ENCODE measurements at regions not wholly inside any gene's neighbourhood (a gene's known extent, or its start where the extent isn't known, plus 50 kb on each side); places are given as distances from the start of the nearest gene placed in this dataset.
"Not testable (repeated sequence)": the region's sequence is repeated elsewhere in the genome, so short reads cannot be mapped to it uniquely, and the experiment has no call there.

GRCh38 chr11:82076126-82076525 is 657.5 kb downstream of the FAM181B start:
- no peak for DNase-seq

GRCh38 chr11:82059505-82059904 is 674.2 kb downstream of the FAM181B start:
- no peak for DNase-seq

- no peak for DNase-seq
These were observed 677.2 kb downstream of the FAM181B start for GRCh38 chr11:82056450-82056849.

DNA sequence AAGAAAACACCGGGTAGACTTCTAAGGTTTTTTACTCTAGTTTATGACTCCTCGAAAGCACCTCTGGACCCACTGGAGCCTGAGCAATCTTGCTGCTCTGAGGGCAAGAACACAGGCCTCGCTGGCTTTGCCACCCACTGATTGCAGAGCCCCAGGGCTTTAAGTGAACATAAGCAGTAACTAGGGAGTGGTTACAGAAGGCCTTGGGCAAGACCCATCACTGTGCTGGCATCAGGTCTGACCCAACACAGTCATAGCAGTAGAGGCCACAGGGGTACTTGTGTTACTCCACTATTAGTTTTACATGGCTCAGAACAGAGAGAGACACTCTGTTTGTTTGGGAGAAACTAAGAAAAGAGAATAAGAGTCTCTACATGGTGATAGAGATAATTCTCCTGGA is 684.5 kb downstream of the FAM181B start:
- no peak for DNase-seq

DNA sequence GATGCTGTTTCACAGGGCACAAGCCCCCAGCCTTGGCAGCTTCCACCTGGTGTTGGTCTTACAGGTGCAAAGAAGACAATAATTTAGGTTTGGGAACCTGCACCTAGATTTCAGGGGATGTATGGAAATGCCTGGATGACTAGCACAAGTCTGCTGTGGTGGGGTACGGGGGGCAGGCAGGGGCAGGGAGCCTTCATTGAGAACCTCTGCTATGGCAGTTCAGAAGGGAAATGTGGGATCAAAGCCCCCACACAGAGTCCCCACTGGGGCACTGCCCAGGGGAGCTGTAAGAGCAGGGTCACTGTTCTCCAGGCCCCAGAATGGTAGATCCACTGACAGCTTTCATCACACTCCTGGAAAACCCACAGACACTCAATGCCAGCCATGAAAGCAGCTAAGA is 686.5 kb downstream of the FAM181B start:
- DNase-seq: no peak

GRCh38 chr11:82046778-82047177 is 686.9 kb downstream of the FAM181B start:
- DNase-seq: no peak

GRCh38 chr11:82045748-82046457 is 687.8 kb downstream of the FAM181B start:
- no peak for DNase-seq

GRCh38 chr11:82043316-82043715 is 690.3 kb downstream of the FAM181B start:
- no peak for DNase-seq

- no peak for DNase-seq
These were observed 691.9 kb downstream of the FAM181B start for GRCh38 chr11:82041764-82042163.

- no peak for DNase-seq
These were observed 695.5 kb downstream of the FAM181B start for GRCh38 chr11:82038154-82038553.

GRCh38 chr11:82034527-82034926 is 699.1 kb downstream of the FAM181B start:
- DNase-seq: no peak

- not testable (repeated sequence) for DNase-seq
These were observed 706.3 kb downstream of the FAM181B start for GRCh38 chr11:82027335-82027734.

GRCh38 chr11:82024760-82025159 is 708.9 kb downstream of the FAM181B start:
- no peak for DNase-seq

- DNase-seq: no peak
These were observed 721.4 kb downstream of the FAM181B start for GRCh38 chr11:82012276-82012675.

DNA sequence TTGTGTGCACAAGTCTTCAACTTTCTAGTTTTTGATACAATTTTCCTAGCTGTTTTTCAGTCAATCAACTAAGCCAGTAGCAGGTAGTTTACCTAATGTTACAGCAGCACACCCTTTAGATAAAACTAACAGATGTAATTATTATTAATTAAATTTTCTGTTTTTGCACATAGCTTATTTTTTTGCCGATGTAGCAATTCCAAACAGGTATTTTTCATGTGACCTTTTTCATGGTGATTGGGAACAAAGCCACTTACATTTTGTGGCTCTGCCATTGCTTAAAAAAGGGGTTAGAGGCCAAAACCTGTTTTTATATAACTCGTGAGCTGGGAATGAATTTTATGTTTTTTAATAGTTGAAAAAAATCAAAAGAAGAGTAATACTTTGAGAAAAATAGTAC is 724.5 kb downstream of the FAM181B start:
- no peak for DNase-seq

- DNase-seq: no peak
These were observed 726.1 kb downstream of the FAM181B start for GRCh38 chr11:82007521-82007920.

DNA sequence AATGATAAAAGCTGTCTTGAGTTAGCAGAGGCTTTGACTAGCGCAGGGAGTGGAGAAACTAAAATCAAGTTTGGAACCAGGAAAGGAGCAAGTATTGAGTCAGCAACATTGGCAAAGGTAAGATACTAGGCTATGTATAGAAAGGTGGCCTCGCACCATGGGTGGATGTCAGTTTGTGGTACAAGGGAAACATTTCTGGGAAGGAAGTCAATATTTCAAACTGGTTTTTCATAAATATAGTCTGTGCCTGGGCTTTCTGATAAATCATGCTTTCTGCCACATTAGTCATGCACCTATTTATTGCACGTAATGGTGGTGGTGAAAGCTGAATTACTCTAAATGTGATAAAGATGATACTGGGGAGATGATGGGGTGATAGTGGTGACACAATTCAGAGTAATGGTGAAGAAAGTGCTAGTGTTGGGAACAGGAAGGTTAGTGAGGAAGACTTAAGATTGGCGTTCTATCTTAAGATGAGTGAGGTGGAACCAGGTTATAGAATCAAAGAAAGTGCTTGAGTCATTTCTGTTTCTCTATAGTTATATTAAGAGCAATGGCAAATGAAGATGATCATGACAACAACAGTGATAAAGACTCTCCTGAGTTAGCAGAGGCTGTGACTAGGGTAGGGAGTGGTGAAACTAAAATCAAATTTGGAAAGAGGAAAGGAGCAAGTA is 729.0 kb downstream of the FAM181B start:
- no peak for DNase-seq

DNA sequence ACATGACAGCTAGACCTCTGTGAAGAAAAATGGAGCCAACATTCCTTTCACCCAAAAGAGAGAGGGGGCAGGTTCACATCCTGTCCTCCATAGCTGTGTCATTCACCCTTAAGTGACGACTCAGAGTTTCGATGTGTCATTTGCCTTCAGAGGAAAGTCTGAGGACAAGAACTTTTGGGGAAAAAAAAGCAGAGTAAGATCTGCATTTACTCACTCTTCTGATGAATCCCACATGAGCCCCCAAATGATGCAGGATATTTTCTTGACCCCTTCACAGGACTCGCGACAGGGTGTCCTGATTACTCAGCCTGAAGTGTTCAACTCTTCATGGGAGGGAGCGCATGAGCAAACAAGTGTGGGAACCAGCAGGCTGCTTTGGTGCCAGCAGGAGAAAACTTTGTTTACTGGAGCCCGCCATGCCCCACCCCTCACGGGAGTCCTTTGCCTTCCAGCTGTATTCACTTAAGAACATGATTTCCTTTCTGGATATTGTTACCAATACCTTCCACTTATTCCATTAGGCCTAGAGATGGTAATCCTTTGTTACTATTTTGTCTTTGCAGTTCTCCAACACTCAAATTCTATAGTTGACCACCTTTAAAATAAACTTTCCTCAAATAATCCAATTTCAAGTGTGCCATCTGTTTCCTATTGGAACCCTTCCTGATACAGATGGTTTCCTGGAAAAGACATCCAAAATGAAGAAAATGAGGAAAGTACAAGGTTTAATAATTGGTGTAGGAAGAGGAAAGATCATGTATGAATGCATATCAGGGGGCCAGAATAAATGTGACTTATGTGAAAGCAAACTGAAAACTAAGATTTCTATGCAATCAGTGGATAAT is 729.8 kb downstream of the FAM181B start:
- no peak for DNase-seq

GRCh38 chr11:82003024-82003423 is 730.6 kb downstream of the FAM181B start:
- DNase-seq: no peak

DNA sequence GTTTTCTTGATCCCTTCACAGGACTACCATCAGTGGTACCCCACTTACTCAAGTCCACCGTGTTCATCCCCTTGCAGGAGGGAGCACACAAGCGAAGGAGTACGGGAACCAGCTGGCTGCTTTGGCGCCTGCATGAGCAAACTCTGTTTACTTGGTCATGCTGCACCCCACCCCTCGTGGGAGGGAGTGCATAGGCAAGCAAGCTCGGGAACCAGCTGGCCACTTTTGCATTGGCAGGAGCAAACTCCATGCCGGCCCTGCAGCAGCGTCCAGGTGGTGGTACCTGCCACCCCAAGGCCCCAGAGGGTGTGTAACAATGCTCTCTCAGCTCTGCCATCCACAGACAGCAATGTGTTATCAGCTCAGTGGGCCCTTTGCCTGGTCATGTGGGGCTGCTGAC is 737.8 kb downstream of the FAM181B start:
- no peak for DNase-seq

DNA sequence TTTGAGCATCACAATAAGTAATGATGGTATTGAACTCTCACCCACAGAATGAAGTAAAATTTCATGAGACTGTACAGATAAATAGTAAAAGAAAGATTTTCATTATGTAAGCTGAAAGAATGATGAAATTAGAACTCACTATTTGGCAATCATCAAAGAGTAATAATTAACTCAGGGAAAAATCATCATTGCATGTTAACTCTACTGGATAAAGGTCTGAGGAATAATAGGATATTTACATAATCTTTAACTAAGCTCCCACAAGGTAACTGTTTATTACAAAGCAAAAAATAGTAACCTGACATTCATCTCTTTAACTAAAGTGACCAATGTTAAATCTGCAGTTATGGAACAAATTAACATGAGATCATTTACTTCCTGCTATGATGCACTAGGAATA is 739.9 kb downstream of the FAM181B start:
- no peak for DNase-seq
